GM23248 (cell line): ENCODE measurements at regions not wholly inside any gene's neighbourhood (a gene's known extent, or its start where the extent isn't known, plus 50 kb on each side); places are given as distances from the start of the nearest gene placed in this dataset.

ENCODE experiments used
- EZH2 ChIP-seq: fragments of 200-600 bp; sonication (generic); IDR thresholded peaks from 2 replicates; pipeline ENCODE4 v1.6.1; 2018; ENCODE audit warnings: antibody characterized with exemption, mild to moderate bottlenecking; ENCODE audit not compliant: insufficient read depth, poor library complexity, severe bottlenecking
- EZH2phosphoT487 ChIP-seq: fragments of 200-600 bp; sonication (generic); IDR thresholded peaks from 2 replicates; pipeline ENCODE4 v1.6.1; 2018; ENCODE audit warnings: antibody characterized with exemption, moderate library complexity, mild to moderate bottlenecking, low read depth; ENCODE audit not compliant: insufficient read depth

DNA sequence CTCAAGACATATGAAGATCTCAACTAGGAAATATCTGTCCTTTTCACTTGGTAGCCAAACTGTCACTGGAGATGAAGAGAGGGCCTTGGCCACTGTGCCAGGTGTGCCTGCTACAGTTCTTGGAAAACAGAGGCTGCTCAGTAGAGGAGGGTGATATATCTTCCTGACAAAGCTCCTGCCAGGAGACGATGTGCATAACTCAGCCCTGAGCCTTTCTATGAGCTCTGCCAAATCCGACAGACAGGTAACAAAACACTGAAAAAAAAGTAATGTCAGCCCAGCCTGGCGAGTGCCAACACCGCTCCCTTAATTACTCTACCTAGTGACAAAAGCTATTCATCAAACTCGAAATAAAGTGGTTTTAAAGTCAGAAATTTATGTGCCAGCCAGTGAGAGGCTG is 123.2 kb downstream of the MFSD1 start:
- TF ChIP-seq EZH2phosphoT487 (no peak), EZH2 (no peak)
